OCI-LY1 (cell line): ENCODE measurements at regions not wholly inside any gene's neighbourhood (a gene's known extent, or its start where the extent isn't known, plus 50 kb on each side); places are given as distances from the start of the nearest gene placed in this dataset.

Experiments
- EZH2 ChIP-seq: fragments of 200-600 bp; sonication (generic), shearing (Covaris generic); IDR thresholded peaks from 2 replicates; pipeline ENCODE4 v1.8.0; 2017; ENCODE audit warnings: borderline replicate concordance, mixed run types, mild to moderate bottlenecking, antibody characterized with exemption, low read length, moderate library complexity, mixed read lengths
- TF ChIP-seq, protein P1 (sequence below): fragments of 200-600 bp; sonication (generic), shearing (Covaris generic); IDR thresholded peaks from 2 replicates; pipeline ENCODE4 v1.5.1; 2017; ENCODE audit warnings: mild to moderate bottlenecking, antibody characterized with exemption, low read length, moderate library complexity, mixed read lengths

DNA sequence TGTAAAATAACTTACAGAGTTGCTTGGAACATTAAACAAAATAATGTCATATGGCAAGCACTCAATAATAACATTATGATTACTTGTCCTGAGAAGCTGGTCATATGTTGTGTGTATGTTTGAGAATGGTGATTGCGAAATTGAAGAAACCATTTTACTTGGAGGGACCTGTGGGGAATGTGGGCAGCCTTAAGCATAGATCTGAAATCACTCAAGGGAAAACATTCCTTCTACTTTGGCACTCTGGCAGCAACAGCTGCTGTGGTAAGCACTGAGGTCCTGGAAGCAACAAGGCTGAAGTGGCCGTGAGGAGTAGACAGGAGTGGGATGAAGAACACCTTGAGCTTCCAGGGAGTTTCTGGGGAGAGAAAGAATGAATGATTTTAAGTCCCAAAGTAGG lies 165.4 kb upstream of the ADAMTS5 start:
- TF ChIP-seq, protein P1, sequence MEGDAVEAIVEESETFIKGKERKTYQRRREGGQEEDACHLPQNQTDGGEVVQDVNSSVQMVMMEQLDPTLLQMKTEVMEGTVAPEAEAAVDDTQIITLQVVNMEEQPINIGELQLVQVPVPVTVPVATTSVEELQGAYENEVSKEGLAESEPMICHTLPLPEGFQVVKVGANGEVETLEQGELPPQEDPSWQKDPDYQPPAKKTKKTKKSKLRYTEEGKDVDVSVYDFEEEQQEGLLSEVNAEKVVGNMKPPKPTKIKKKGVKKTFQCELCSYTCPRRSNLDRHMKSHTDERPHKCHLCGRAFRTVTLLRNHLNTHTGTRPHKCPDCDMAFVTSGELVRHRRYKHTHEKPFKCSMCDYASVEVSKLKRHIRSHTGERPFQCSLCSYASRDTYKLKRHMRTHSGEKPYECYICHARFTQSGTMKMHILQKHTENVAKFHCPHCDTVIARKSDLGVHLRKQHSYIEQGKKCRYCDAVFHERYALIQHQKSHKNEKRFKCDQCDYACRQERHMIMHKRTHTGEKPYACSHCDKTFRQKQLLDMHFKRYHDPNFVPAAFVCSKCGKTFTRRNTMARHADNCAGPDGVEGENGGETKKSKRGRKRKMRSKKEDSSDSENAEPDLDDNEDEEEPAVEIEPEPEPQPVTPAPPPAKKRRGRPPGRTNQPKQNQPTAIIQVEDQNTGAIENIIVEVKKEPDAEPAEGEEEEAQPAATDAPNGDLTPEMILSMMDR: no peak
- TF ChIP-seq EZH2: no peak
